CD14-positive monocyte (primary cell): ENCODE measurements at regions not wholly inside any gene's neighbourhood (a gene's known extent, or its start where the extent isn't known, plus 50 kb on each side); places are given as distances from the start of the nearest gene placed in this dataset.

ENCODE experiments used
- DNase-seq, 3 donors: peaks; one replicate each; pipeline ENCODE4 v3.0.0-alpha.2; 2011 to 2022
- H2AFZ ChIP-seq: 2 replicates; pipeline ENCODE4 v1.6.0; 2012; ENCODE audit warnings: mild to moderate bottlenecking, low read depth, low read length, inconsistent platforms; ENCODE audit not compliant: insufficient read depth, poor library complexity, severe bottlenecking
- H3K27ac ChIP-seq, 2 donors: 1 replicate in 1 of 2; 2 replicates in 1 of 2; pipeline ENCODE4 v1.5.1; 2012 to 2013; ENCODE audit warnings: low read length in 2 of 2, control low read depth in 1 of 2, inconsistent platforms in 1 of 2, low read depth in 1 of 2, mild to moderate bottlenecking in 1 of 2
- H3K27me3 ChIP-seq, 2 donors: one replicate each; pipeline versions ENCODE4 v1.6.0 to v1.6.1; 2011 to 2013; ENCODE audit warnings: low read length in 2 of 2; ENCODE audit not compliant: control insufficient read depth in 2 of 2, insufficient read depth in 2 of 2
- H3K36me3 ChIP-seq, 2 donors: replicated peaks in 1 of 2; 1 replicate in 1 of 2; 2 replicates in 1 of 2; pipeline versions ENCODE4 v1.5.1 to v1.6.1; 2012 to 2013; ENCODE audit warnings: low read length in 2 of 2, control low read depth in 1 of 2, inconsistent platforms in 1 of 2, mild to moderate bottlenecking in 1 of 2; ENCODE audit not compliant: insufficient read depth in 2 of 2, control insufficient read depth in 1 of 2
- H3K4me1 ChIP-seq, 2 donors: 1 replicate in 1 of 2; 2 replicates in 1 of 2; pipeline versions ENCODE4 v1.5.1 to v1.6.1; 2012 to 2013; ENCODE audit warnings: low read length in 2 of 2, control low read depth in 1 of 2, inconsistent platforms in 1 of 2, mild to moderate bottlenecking in 1 of 2, moderate library complexity in 1 of 2; ENCODE audit not compliant: insufficient read depth in 2 of 2, control insufficient read depth in 1 of 2
- H3K4me2 ChIP-seq: replicated peaks from 2 replicates; pipeline ENCODE3; 2012; ENCODE audit warnings: low read length, moderate library complexity, mild to moderate bottlenecking; ENCODE audit not compliant: poor library complexity, severe bottlenecking; ENCODE audit errors: extremely low read depth
- H3K4me3 ChIP-seq, 3 experiments: fragments of 200-600 bp in 1 of 3; sonication (generic) in 1 of 3; replicated peaks in 1 of 3; 1 replicate in 2 of 3; 2 replicates in 1 of 3; pipeline ENCODE4 v1.5.1; 2011 to 2013; ENCODE audit warnings: low read length in 3 of 3, mild to moderate bottlenecking in 3 of 3, control low read depth in 2 of 3, low read depth in 2 of 3, inconsistent platforms in 1 of 3, moderate library complexity in 1 of 3
- H3K79me2 ChIP-seq: 2 replicates; pipeline ENCODE4 v1.6.0; 2012; ENCODE audit warnings: mild to moderate bottlenecking, control low read depth, inconsistent platforms, low read length, moderate library complexity; ENCODE audit not compliant: insufficient read depth
- H3K9ac ChIP-seq: 2 replicates; pipeline ENCODE4 v1.6.0; 2017; ENCODE audit warnings: low read length, mild to moderate bottlenecking; ENCODE audit not compliant: insufficient read depth, poor library complexity, severe bottlenecking
- H3K9me3 ChIP-seq, 2 donors: replicated peaks in 1 of 2; 1 replicate in 1 of 2; 2 replicates in 1 of 2; pipeline versions ENCODE4 v1.5.1 to v1.6.1; 2012 to 2013; ENCODE audit warnings: low read length in 2 of 2, control low read depth in 1 of 2; ENCODE audit not compliant: control insufficient read depth in 1 of 2, insufficient read depth in 1 of 2
- H4K20me1 ChIP-seq: 2 replicates; pipeline ENCODE4 v1.6.0; 2012; ENCODE audit warnings: mild to moderate bottlenecking, low read length, control low read depth, moderate library complexity; ENCODE audit not compliant: insufficient read depth
- H3K27ac Mint-ChIP-seq, 7 donors: one replicate each; pipeline ENCODE4 v1.8.0; 2020; ENCODE audit warnings: mild to moderate bottlenecking in 7 of 7, mixed read lengths in 7 of 7, moderate library complexity in 6 of 7, inconsistent platforms in 2 of 7
- H3K27me3 Mint-ChIP-seq, 3 donors: one replicate each; pipeline ENCODE4 v1.8.0; 2021 to 2022; ENCODE audit warnings: low read depth in 3 of 3, mild to moderate bottlenecking in 3 of 3, mixed read lengths in 3 of 3, moderate library complexity in 3 of 3, inconsistent platforms in 1 of 3
- H3K36me3 Mint-ChIP-seq, 2 donors: one replicate each; pipeline ENCODE4 v1.8.0; 2020; ENCODE audit warnings: mixed read lengths in 2 of 2, inconsistent platforms in 1 of 2, mild to moderate bottlenecking in 1 of 2
- H3K4me1 Mint-ChIP-seq: one replicate; pipeline ENCODE4 v1.8.0; 2020; ENCODE audit warnings: mild to moderate bottlenecking, mixed read lengths
- H3K4me3 Mint-ChIP-seq, 2 donors: one replicate each; pipeline ENCODE4 v1.8.0; 2020; ENCODE audit warnings: mild to moderate bottlenecking in 2 of 2, mixed read lengths in 2 of 2, moderate library complexity in 1 of 2
- H3K9me3 Mint-ChIP-seq, 7 donors: one replicate each; pipeline ENCODE4 v1.8.0; 2020 to 2022; ENCODE audit warnings: mixed read lengths in 7 of 7, mild to moderate bottlenecking in 6 of 7, moderate library complexity in 6 of 7, inconsistent platforms in 2 of 7
- CTCF ChIP-seq: fragments of 200-600 bp; IDR thresholded peaks from one replicate; pipeline ENCODE4 v1.8.0; 2022; ENCODE audit warnings: antibody characterized with exemption, mild to moderate bottlenecking
- WGBS: methylation state at CpG from one replicate; pipeline ENCODE4 v1.1.5; 2013; ENCODE audit warnings: missing lambda C conversion rate; ENCODE audit not compliant: insufficient coverage; 5-methylcytosine and 5-hydroxymethylcytosine counted together
- intact Hi-C, 2 donors: fragments of 100-400 bp; cut with micrococcal nuclease; formaldehyde crosslinking; loops; one replicate each; pipeline versions ENCODE4 v1.15.0 to v1.15.1; 2023

- no peak overlapping the region for H3K4me2 ChIP-seq
- Mint-ChIP-seq H3K36me3 (no peaks in the 10 kb centered on the region), H3K9me3 (no peaks in the 10 kb centered on the region), H3K4me1 (peaks cover 2% of the 10 kb centered on the region), H3K27ac (no peak overlapping the region), H3K4me3 (no peak overlapping the region), H3K27me3 (peaks cover 0 to 1% (median 0%) of the 10 kb centered on the region in 3 donors)
- no peaks in the 10 kb centered on the region for H3K36me3 ChIP-seq
- 94% methylated on average over 5 of the region's 7 CpGs for WGBS
- no peak overlapping the region for H3K4me3 ChIP-seq
- H2AFZ ChIP-seq, result no peak overlapping the region
- no peaks in the 10 kb centered on the region for H3K27me3 ChIP-seq
- H3K4me1 ChIP-seq, result no peaks in the 10 kb centered on the region
- no peaks in the 10 kb centered on the region for H3K9me3 ChIP-seq
- no peak for TF ChIP-seq CTCF
- intact Hi-C loops, result no loop called here
- no peaks in the 10 kb centered on the region for H3K79me2 ChIP-seq
- no peak overlapping the region for H3K27ac ChIP-seq
- H4K20me1 ChIP-seq, result no peaks in the 10 kb centered on the region
- DNase-seq, result no peak
- no peak overlapping the region for H3K9ac ChIP-seq
Measured at GRCh38 chr11:76298255-76298654, 82.7 kb downstream of the THAP12 start.

- peaks cover 0 to 2% (median 0%) of the 10 kb centered on the region in 7 donors for H3K9me3 Mint-ChIP-seq
- Histone ChIP-seq H3K79me2 (no peaks in the 10 kb centered on the region), H3K36me3 (no peaks in the 10 kb centered on the region), H3K4me3 (no peak overlapping the region), H3K27me3 (no peaks in the 10 kb centered on the region), H3K9me3 (no peaks in the 10 kb centered on the region), H3K9ac (no peak overlapping the region), H3K27ac (no peak overlapping the region), H3K4me1 (no peaks in the 10 kb centered on the region), H2AFZ (no peak overlapping the region), H3K4me2 (no peak overlapping the region), H4K20me1 (no peaks in the 10 kb centered on the region)
- H3K27ac Mint-ChIP-seq, result no peak overlapping the region
- DNase-seq, result no peak
- H3K27me3 Mint-ChIP-seq, result peaks cover 0 to 3% (median 0%) of the 10 kb centered on the region in 3 donors
- H3K4me3 Mint-ChIP-seq, result no peak overlapping the region
- no peaks in the 10 kb centered on the region for H3K36me3 Mint-ChIP-seq
- H3K4me1 Mint-ChIP-seq, result peaks cover 7% of the 10 kb centered on the region
- WGBS, result 92% methylated on average over 9 of the region's 12 CpGs
- no peak for TF ChIP-seq CTCF
- intact Hi-C loops, result no loop called here
Measured at GRCh38 chr11:76296731-76297542, 84.0 kb downstream of the THAP12 start.
